IMR-90 (cell line): ENCODE measurements at regions not wholly inside any gene's neighbourhood (a gene's known extent, or its start where the extent isn't known, plus 50 kb on each side); places are given as distances from the start of the nearest gene placed in this dataset.

Experiments used
- ATAC-seq: fragments of 200-7000 bp; cut with Tn5 transposase; 2 replicates; pipeline ENCODE4 v1.9.1; 2020; ENCODE audit warnings: low read depth, mild to moderate bottlenecking, moderate library complexity
- BruUV-seq: library from RNA; stranded (reverse); fragments of 400-500 nt; replicated peaks from 2 replicates; lab custom pipeline; 2021; lab: Mats Ljungman, UMichigan
- CTCF ChIA-PET: fragments of 300-600 bp; formaldehyde crosslinking; extraction: SDS; loops from one replicate; lab custom pipeline; 2021; ENCODE audit warnings: antibody characterized with exemption; lab: Yijun Ruan, JAX
- POLR2A ChIA-PET: fragments of 300-600 bp; sonication (Branson Sonifier 250); formaldehyde crosslinking; loops from one replicate; lab custom pipeline; 2022; ENCODE audit warnings: antibody characterized with exemption; ENCODE audit not compliant: unreplicated experiment; lab: Charles Lee
- DNase-seq: peaks from one replicate; pipeline ENCODE4 v3.0.0; 2013
- H2AFZ ChIP-seq: replicated peaks from 2 replicates; pipeline ENCODE3; 2013; ENCODE audit warnings: low read length, mild to moderate bottlenecking; ENCODE audit not compliant: poor library complexity
- H2AK5ac ChIP-seq: 2 replicates; pipeline ENCODE4 v1.6.1; 2013; ENCODE audit warnings: low read depth, low read length, inconsistent platforms
- H2AK9ac ChIP-seq: replicated peaks from 2 replicates; pipeline ENCODE3; 2013; ENCODE audit warnings: mild to moderate bottlenecking, low read depth, low read length, moderate library complexity; ENCODE audit not compliant: poor library complexity
- H2BK120ac ChIP-seq: 2 replicates; pipeline ENCODE4 v1.6.1; 2013; ENCODE audit warnings: low read depth, low read length, inconsistent platforms
- H2BK15ac ChIP-seq: 3 replicates; pipeline ENCODE4 v1.6.1; 2013; ENCODE audit warnings: low read depth, low read length, inconsistent platforms
- H2BK20ac ChIP-seq: 2 replicates; pipeline ENCODE4 v1.6.1; 2013; ENCODE audit warnings: low read depth, mild to moderate bottlenecking, inconsistent platforms, low read length, moderate library complexity
- H2BK5ac ChIP-seq: 2 replicates; pipeline ENCODE4 v1.6.1; 2013; ENCODE audit warnings: mild to moderate bottlenecking, low read depth, low read length, inconsistent platforms; ENCODE audit not compliant: poor library complexity, severe bottlenecking
- H3K14ac ChIP-seq: replicated peaks from 2 replicates; pipeline ENCODE4 v1.6.1; 2013; ENCODE audit warnings: low read depth, low read length, inconsistent platforms
- H3K18ac ChIP-seq: 2 replicates; pipeline ENCODE4 v1.6.1; 2013; ENCODE audit warnings: low read depth, low read length, control low read depth
- H3K23ac ChIP-seq: 2 replicates; pipeline ENCODE4 v1.6.1; 2013; ENCODE audit warnings: low read depth, low read length, inconsistent platforms
- H3K27ac ChIP-seq: 2 replicates; pipeline ENCODE4 v1.5.1; 2013; ENCODE audit warnings: mild to moderate bottlenecking, control low read depth, low read length; ENCODE audit not compliant: insufficient read depth
- H3K27me3 ChIP-seq: 2 replicates; pipeline ENCODE4 v1.6.1; 2013; ENCODE audit warnings: low read length; ENCODE audit not compliant: control insufficient read depth, insufficient read depth
- H3K36me3 ChIP-seq: 2 replicates; pipeline ENCODE4 v1.6.1; 2013; ENCODE audit warnings: low read length, mixed read lengths; ENCODE audit not compliant: control insufficient read depth, insufficient read depth
- H3K4ac ChIP-seq: 2 replicates; pipeline ENCODE4 v1.6.1; 2013; ENCODE audit warnings: low read depth, low read length, inconsistent platforms
- H3K4me1 ChIP-seq: 2 replicates; pipeline ENCODE4 v1.6.1; 2013; ENCODE audit warnings: low read length, mixed read lengths; ENCODE audit not compliant: control insufficient read depth, insufficient read depth
- H3K4me2 ChIP-seq: 2 replicates; pipeline ENCODE4 v1.6.1; 2013; ENCODE audit warnings: low read depth, mild to moderate bottlenecking, control low read depth, low read length, moderate library complexity
- H3K4me3 ChIP-seq: 2 replicates; pipeline ENCODE4 v1.5.1; 2013; ENCODE audit warnings: low read depth, mild to moderate bottlenecking, control low read depth, low read length, moderate library complexity; ENCODE audit not compliant: insufficient read depth
- H3K56ac ChIP-seq: 2 replicates; pipeline ENCODE4 v1.6.1; 2013; ENCODE audit warnings: low read length, inconsistent platforms; ENCODE audit not compliant: insufficient read depth; ENCODE audit errors: extremely low read depth
- H3K79me1 ChIP-seq, 2 experiments: 2 replicates each; pipeline ENCODE4 v1.6.1; 2013; ENCODE audit warnings: low read length in 2 of 2, inconsistent platforms in 1 of 2, low read depth in 1 of 2
- H3K9ac ChIP-seq: 2 replicates; pipeline ENCODE4 v1.6.1; 2013; ENCODE audit warnings: low read depth, low read length, control low read depth
- H3K9me1 ChIP-seq: 2 replicates; pipeline ENCODE4 v1.6.1; 2013; ENCODE audit warnings: low read length, inconsistent platforms; ENCODE audit not compliant: insufficient read depth
- H3K9me3 ChIP-seq: 2 replicates; pipeline ENCODE4 v1.6.1; 2013; ENCODE audit warnings: low read length; ENCODE audit not compliant: control insufficient read depth, insufficient read depth
- H4K20me1 ChIP-seq: 2 replicates; pipeline ENCODE4 v1.6.1; 2013; ENCODE audit warnings: low read length, inconsistent platforms; ENCODE audit not compliant: insufficient read depth
- H4K5ac ChIP-seq: 2 replicates; pipeline ENCODE4 v1.6.1; 2013; ENCODE audit warnings: mild to moderate bottlenecking, low read depth, low read length, control low read depth
- H4K8ac ChIP-seq, 2 experiments: 2 replicates each; pipeline ENCODE4 v1.6.1; 2013; ENCODE audit warnings: low read depth in 2 of 2, low read length in 2 of 2, control low read depth in 1 of 2, inconsistent platforms in 1 of 2
- H4K91ac ChIP-seq: 2 replicates; pipeline ENCODE4 v1.6.1; 2013; ENCODE audit warnings: low read depth, low read length, inconsistent platforms; ENCODE audit not compliant: insufficient read depth
- CEBPB ChIP-seq: IDR thresholded peaks from 2 replicates; pipeline ENCODE4 v1.6.1; 2012; ENCODE audit warnings: low read depth, low read length, improper control_type of control experiment
- ELK1 ChIP-seq: fragments of 150-350 bp; IDR thresholded peaks from 2 replicates; pipeline ENCODE4 v1.6.1; 2016; ENCODE audit warnings: low read depth, mild to moderate bottlenecking, low read length, moderate library complexity, borderline replicate concordance
- FOS ChIP-seq: fragments of 150-350 bp; IDR thresholded peaks from 2 replicates; pipeline ENCODE4 v1.6.1; 2016; ENCODE audit warnings: low read depth, low read length
- MAFK ChIP-seq: IDR thresholded peaks from 2 replicates; pipeline ENCODE4 v1.6.1; 2012; ENCODE audit warnings: low read depth, low read length, improper control_type of control experiment
- MAZ ChIP-seq: IDR thresholded peaks from 2 replicates; pipeline ENCODE4 v1.6.1; 2012; ENCODE audit warnings: low read depth, mild to moderate bottlenecking, low read length, improper control_type of control experiment, moderate library complexity, borderline replicate concordance
- MXI1 ChIP-seq: IDR thresholded peaks from 2 replicates; pipeline ENCODE4 v1.6.1; 2012; ENCODE audit warnings: low read depth, mild to moderate bottlenecking, low read length, moderate library complexity, borderline replicate concordance
- NFE2L2 ChIP-seq: fragments of 150-350 bp; IDR thresholded peaks from 2 replicates; pipeline ENCODE4 v1.6.1; 2016; ENCODE audit warnings: low read depth, mild to moderate bottlenecking, low read length
- POLR2A ChIP-seq: IDR thresholded peaks from 2 replicates; pipeline ENCODE4 v1.6.1; 2012; ENCODE audit warnings: mild to moderate bottlenecking, low read depth, low read length
- RAD21 ChIP-seq: IDR thresholded peaks from 2 replicates; pipeline ENCODE4 v1.6.1; 2012; ENCODE audit warnings: low read length, improper control_type of control experiment
- RFX5 ChIP-seq: IDR thresholded peaks from 2 replicates; pipeline ENCODE4 v1.8.0; 2012; ENCODE audit warnings: low read depth, mild to moderate bottlenecking, low read length, moderate library complexity
- USF2 ChIP-seq: fragments of 150-350 bp; IDR thresholded peaks from 2 replicates; pipeline ENCODE4 v1.6.1; 2017; ENCODE audit warnings: mild to moderate bottlenecking, antibody characterized with exemption, low read length, low read depth
- WGBS, 2 experiments: methylation state at CpG; one replicate each; pipeline versions ENCODE4 v1.1.5 to v1.1.7; 2013; ENCODE audit warnings: missing lambda C conversion rate in 2 of 2; ENCODE audit not compliant: insufficient read length in 1 of 2; ENCODE audit errors: extremely low coverage in 2 of 2; 5-methylcytosine and 5-hydroxymethylcytosine counted together
- dilution Hi-C: fragments of 300-500 bp; cut with HindIII; formaldehyde crosslinking; loops from one replicate; pipeline ENCODE4 v1.14.3; 2018; ENCODE audit warnings: low sequenced_read_pairs; ENCODE audit not compliant: unreplicated experiment
- in situ Hi-C: fragments of 300-500 bp; cut with MboI; formaldehyde crosslinking; loops from 3 replicates; pipeline ENCODE4 v1.14.3; 2019; ENCODE audit warnings: low sequenced_read_pairs, inconsistent platforms, mixed read lengths
- intact Hi-C: fragments of 100-400 bp; cut with micrococcal nuclease; formaldehyde crosslinking; loops from 2 replicates; pipeline ENCODE4 v1.10.0; 2022

- no CpG with 5 or more reads among the region's 4 CpGs for WGBS, 2 experiments
- no peak overlapping the region for H3K18ac ChIP-seq
- no TSS peak for BruUV-seq
- H4K20me1 ChIP-seq = no peaks in the 10 kb centered on the region
- no peaks in the 10 kb centered on the region for H3K36me3 ChIP-seq
- no peak overlapping the region for H3K9ac ChIP-seq
- no peak overlapping the region for H2BK20ac ChIP-seq
- dilution Hi-C loops = no loop called here
- H2AK9ac ChIP-seq = no peak overlapping the region
- no peak overlapping the region for H4K8ac ChIP-seq
- in situ Hi-C loops = no loop called here
- no peak overlapping the region for H3K4me3 ChIP-seq
- H4K91ac ChIP-seq = no peak overlapping the region
- H3K4me1 ChIP-seq = no peaks in the 10 kb centered on the region
- H3K27me3 ChIP-seq = no peaks in the 10 kb centered on the region
- H2AFZ ChIP-seq = no peak overlapping the region
- no peak overlapping the region for H3K23ac ChIP-seq
- no peak overlapping the region for H3K27ac ChIP-seq
- no peak for DNase-seq
- ATAC-seq = no peak
- ChIA-PET CTCF (no interaction called here), POLR2A (no interaction called here)
- no peak overlapping the region for H2BK120ac ChIP-seq
- H3K4ac ChIP-seq = no peak overlapping the region
- intact Hi-C loops = no loop called here
- H3K9me3 ChIP-seq = no peaks in the 10 kb centered on the region
- TF ChIP-seq NFE2L2 (no peak), CEBPB (no peak), RFX5 (no peak), MAFK (no peak), USF2 (no peak), MXI1 (no peak), FOS (no peak), ELK1 (no peak), MAZ (no peak), POLR2A (no peak), RAD21 (no peak)
- no peak overlapping the region for H2BK5ac ChIP-seq
- H3K4me2 ChIP-seq = no peak overlapping the region
- no peak overlapping the region for H2AK5ac ChIP-seq
- no peak overlapping the region for H2BK15ac ChIP-seq
- no peak overlapping the region for H3K56ac ChIP-seq
- H4K5ac ChIP-seq = no peak overlapping the region
- no peak overlapping the region for H3K14ac ChIP-seq
- no peaks in the 10 kb centered on the region for H3K9me1 ChIP-seq
- no peaks in the 10 kb centered on the region for H3K79me1 ChIP-seq
These were observed 640.3 kb downstream of the TBC1D4 start for GRCh38 chr13:74841651-74842050.
